Activated naive CD8-positive, alpha-beta T cell treated with anti-CD3 and anti-CD28 coated beads for 36 hours (primary cell): ENCODE measurements at regions not wholly inside any gene's neighbourhood (a gene's known extent, or its start where the extent isn't known, plus 50 kb on each side); places are given as distances from the start of the nearest gene placed in this dataset.
"Not testable (repeated sequence)": the region's sequence is repeated elsewhere in the genome, so short reads cannot be mapped to it uniquely, and the experiment has no call there.

ENCODE experiments used
- DNase-seq: peaks from one replicate; pipeline ENCODE4 v3.0.0; 2021
- H3K27ac Mint-ChIP-seq: one replicate; pipeline ENCODE4 v1.8.0; 2022; ENCODE audit warnings: mild to moderate bottlenecking, moderate library complexity, mixed read lengths
- H3K27me3 Mint-ChIP-seq: one replicate; pipeline ENCODE4 v1.8.0; 2022; ENCODE audit warnings: mild to moderate bottlenecking, mixed read lengths
- H3K36me3 Mint-ChIP-seq: one replicate; pipeline ENCODE4 v1.8.0; 2021; ENCODE audit warnings: mild to moderate bottlenecking, mixed read lengths
- H3K4me1 Mint-ChIP-seq: one replicate; pipeline ENCODE4 v1.8.0; 2021; ENCODE audit warnings: mixed read lengths
- H3K4me3 Mint-ChIP-seq: one replicate; pipeline ENCODE4 v1.8.0; 2022; ENCODE audit warnings: mild to moderate bottlenecking, moderate library complexity, mixed read lengths
- H3K9me3 Mint-ChIP-seq: one replicate; pipeline ENCODE4 v1.8.0; 2022; ENCODE audit warnings: mixed read lengths

- not testable (repeated sequence) for H3K4me3 Mint-ChIP-seq, DNase-seq, H3K9me3 Mint-ChIP-seq, H3K4me1 Mint-ChIP-seq, H3K27me3 Mint-ChIP-seq, H3K36me3 Mint-ChIP-seq, H3K27ac Mint-ChIP-seq
Observed at GRCh38 chr21:5086416-5086815, 5435.0 kb upstream of the TPTE start.

- H3K9me3 Mint-ChIP-seq, H3K4me1 Mint-ChIP-seq, H3K36me3 Mint-ChIP-seq, DNase-seq, H3K27ac Mint-ChIP-seq, H3K4me3 Mint-ChIP-seq, H3K27me3 Mint-ChIP-seq: not testable (repeated sequence)
Observed at GRCh38 chr21:5088820-5089219, 5432.6 kb upstream of the TPTE start.

GRCh38 chr21:5089399-5090089 is 5431.8 kb upstream of the TPTE start:
- DNase-seq, H3K27me3 Mint-ChIP-seq, H3K9me3 Mint-ChIP-seq, H3K4me3 Mint-ChIP-seq, H3K27ac Mint-ChIP-seq, H3K36me3 Mint-ChIP-seq, H3K4me1 Mint-ChIP-seq: not testable (repeated sequence)

GRCh38 chr21:5090132-5091079 is 5431.0 kb upstream of the TPTE start:
- not testable (repeated sequence) for H3K27ac Mint-ChIP-seq, H3K27me3 Mint-ChIP-seq, H3K9me3 Mint-ChIP-seq, H3K4me3 Mint-ChIP-seq, H3K4me1 Mint-ChIP-seq, H3K36me3 Mint-ChIP-seq, DNase-seq

- not testable (repeated sequence) for H3K4me1 Mint-ChIP-seq, H3K4me3 Mint-ChIP-seq, H3K9me3 Mint-ChIP-seq, H3K27ac Mint-ChIP-seq, DNase-seq, H3K36me3 Mint-ChIP-seq, H3K27me3 Mint-ChIP-seq
Observed at GRCh38 chr21:5091274-5091673, 5430.1 kb upstream of the TPTE start.

GRCh38 chr21:5095628-5096027 is 5425.8 kb upstream of the TPTE start:
- DNase-seq, H3K4me3 Mint-ChIP-seq, H3K27me3 Mint-ChIP-seq, H3K4me1 Mint-ChIP-seq, H3K9me3 Mint-ChIP-seq, H3K36me3 Mint-ChIP-seq, H3K27ac Mint-ChIP-seq: not testable (repeated sequence)

- H3K4me3 Mint-ChIP-seq, H3K27me3 Mint-ChIP-seq, H3K4me1 Mint-ChIP-seq: not testable (repeated sequence)
Observed at GRCh38 chr21:5098010-5098743, 5423.2 kb upstream of the TPTE start.

GRCh38 chr21:5100604-5101174 is 5420.7 kb upstream of the TPTE start:
- not testable (repeated sequence) for H3K27ac Mint-ChIP-seq, H3K9me3 Mint-ChIP-seq, H3K27me3 Mint-ChIP-seq, H3K4me1 Mint-ChIP-seq, H3K4me3 Mint-ChIP-seq, H3K36me3 Mint-ChIP-seq, DNase-seq

More at GRCh38 chr21:5098010-5098743, 5423.2 kb upstream of the TPTE start:
- not testable (repeated sequence) for H3K9me3 Mint-ChIP-seq, DNase-seq, H3K27ac Mint-ChIP-seq, H3K36me3 Mint-ChIP-seq

GRCh38 chr21:5101749-5102148 is 5419.6 kb upstream of the TPTE start:
- H3K36me3 Mint-ChIP-seq, H3K27me3 Mint-ChIP-seq, H3K9me3 Mint-ChIP-seq, H3K4me1 Mint-ChIP-seq: not testable (repeated sequence)
- Mint-ChIP-seq H3K4me3 (peak overlapping the region; percentile 64), H3K27ac (peak overlapping the region; percentile 82)
- DNase-seq: peak; percentile 78

- not testable (repeated sequence) for H3K9me3 Mint-ChIP-seq, H3K27me3 Mint-ChIP-seq, H3K4me1 Mint-ChIP-seq, H3K36me3 Mint-ChIP-seq
- peak overlapping the region; percentile 94 for H3K27ac Mint-ChIP-seq
- DNase-seq: peak; percentile 41
- peak overlapping the region; percentile 84 for H3K4me3 Mint-ChIP-seq
Observed at GRCh38 chr21:5103880-5104561, 5417.4 kb upstream of the TPTE start.

- DNase-seq, H3K27me3 Mint-ChIP-seq, H3K9me3 Mint-ChIP-seq, H3K36me3 Mint-ChIP-seq, H3K4me1 Mint-ChIP-seq, H3K27ac Mint-ChIP-seq, H3K4me3 Mint-ChIP-seq: not testable (repeated sequence)
Observed at GRCh38 chr21:5104562-5104928, 5416.8 kb upstream of the TPTE start.

GRCh38 chr21:5105939-5106708 is 5415.3 kb upstream of the TPTE start:
- not testable (repeated sequence) for H3K4me1 Mint-ChIP-seq, H3K27me3 Mint-ChIP-seq, H3K4me3 Mint-ChIP-seq, H3K36me3 Mint-ChIP-seq, H3K9me3 Mint-ChIP-seq, H3K27ac Mint-ChIP-seq
- peak; percentile 63 for DNase-seq

- not testable (repeated sequence) for H3K4me1 Mint-ChIP-seq
Observed at GRCh38 chr21:5106767-5107464, 5414.5 kb upstream of the TPTE start.

GRCh38 chr21:5107637-5108036 is 5413.7 kb upstream of the TPTE start:
- not testable (repeated sequence) for H3K27me3 Mint-ChIP-seq, DNase-seq, H3K27ac Mint-ChIP-seq, H3K36me3 Mint-ChIP-seq, H3K4me3 Mint-ChIP-seq, H3K4me1 Mint-ChIP-seq, H3K9me3 Mint-ChIP-seq

More at GRCh38 chr21:5106767-5107464, 5414.5 kb upstream of the TPTE start:
- not testable (repeated sequence) for DNase-seq, H3K27me3 Mint-ChIP-seq, H3K9me3 Mint-ChIP-seq, H3K36me3 Mint-ChIP-seq, H3K4me3 Mint-ChIP-seq
- H3K27ac Mint-ChIP-seq: peak overlapping the region; percentile 48
